ENCODE measurements at regions not wholly inside any gene's neighbourhood (a gene's known extent, or its start where the extent isn't known, plus 50 kb on each side); places are given as distances from the start of the nearest gene placed in this dataset.

DNA sequence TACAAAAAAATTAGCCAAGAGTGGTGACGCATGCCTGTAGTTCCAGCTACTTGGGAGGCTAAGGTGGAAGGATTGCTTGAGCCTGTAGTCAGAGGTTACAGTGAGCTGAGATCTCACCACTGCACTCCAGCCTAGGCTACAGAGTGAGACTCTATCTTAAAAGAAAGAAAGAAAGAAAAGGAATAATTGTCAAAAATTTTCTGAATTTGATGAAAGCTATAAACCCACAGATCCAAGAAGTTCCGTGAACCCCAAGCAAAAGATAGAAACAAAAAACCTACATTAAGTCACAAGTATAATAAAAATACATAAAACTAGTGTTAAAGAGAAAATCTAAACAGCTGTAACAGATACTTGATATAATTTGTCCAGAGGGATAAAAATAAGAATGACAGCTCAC, 60.1 kb upstream of the KMT2C start:
- no peaks in the 10 kb centered on the region for H3K9me3 ChIP-seq (ENCODE audit: control extremely low read depth in 1 of 5, control insufficient read depth in 4 of 5, insufficient read depth in 2 of 5, low read depth in 1 of 5, low read length in 4 of 5)
- no peak overlapping the region for H3K4me3 ChIP-seq (ENCODE audit: control insufficient read depth in 1 of 7, extremely low read depth in 1 of 7, insufficient read depth in 4 of 7, low read depth in 2 of 7, low read length in 6 of 7)
- POLR2A ChIA-PET, result interaction anchor here (0.6 kb wide), 1 partner anchor 12 kb away, joined by 3 read pairs; no protein-coding TSS in a partner anchor
- H3K4me1 ChIP-seq (ENCODE audit: control extremely low read depth in 1 of 4, control insufficient read depth in 4 of 4, insufficient read depth in 4 of 4, low read length in 3 of 4), result no peaks in the 10 kb centered on the region
- H3K36me3 ChIP-seq (ENCODE audit: control insufficient read depth in 4 of 4, insufficient read depth in 4 of 4, low read length in 3 of 4), result no peaks in the 10 kb centered on the region
- no peak overlapping the region for H3K27ac ChIP-seq (ENCODE audit: insufficient read depth in 1 of 2, low read depth in 1 of 2, low read length in 2 of 2, poor library complexity in 1 of 2, severe bottlenecking in 2 of 2)
- DNase-seq, result no peak
- WGBS (ENCODE audit: insufficient coverage), result no CpG with 5 or more reads among the region's 2 CpGs
- H3K27me3 ChIP-seq (replicated peaks in 2 of 5; ENCODE audit: control insufficient read depth in 4 of 5, insufficient read depth in 5 of 5, low read length in 4 of 5), result no peaks in the 10 kb centered on the region
- CTCF ChIA-PET, result interaction anchor here (2.5 kb wide), 1 partner anchor 12 kb away, joined by 10 read pairs; no protein-coding TSS in a partner anchor

DNA sequence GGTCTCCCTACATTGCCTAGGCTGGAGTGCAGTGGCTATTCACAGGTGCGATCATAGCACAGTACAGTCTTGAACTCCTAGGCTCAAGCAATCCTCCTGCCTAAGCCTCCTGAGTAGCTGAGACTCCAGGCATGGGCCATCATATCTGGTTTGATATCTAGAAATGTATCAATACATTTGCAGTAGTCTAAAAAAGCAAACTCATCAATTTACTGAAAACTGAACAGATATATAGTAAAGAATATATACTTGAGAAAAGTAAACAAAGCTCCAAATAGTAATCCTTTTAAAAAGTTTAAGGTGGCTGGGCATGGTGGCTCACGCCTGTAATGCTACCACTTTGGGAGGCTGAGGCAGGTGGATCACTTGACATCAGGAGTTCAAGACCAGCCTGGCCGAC, 57.1 kb upstream of the KMT2C start:
- Histone ChIP-seq H3K9me3 (ENCODE audit: control extremely low read depth in 1 of 5, control insufficient read depth in 4 of 5, insufficient read depth in 2 of 5, low read depth in 1 of 5, low read length in 4 of 5) (no peaks in the 10 kb centered on the region), H3K4me1 (ENCODE audit: control extremely low read depth in 1 of 4, control insufficient read depth in 4 of 4, insufficient read depth in 4 of 4, low read length in 3 of 4) (no peaks in the 10 kb centered on the region), H3K36me3 (ENCODE audit: control insufficient read depth in 4 of 4, insufficient read depth in 4 of 4, low read length in 3 of 4) (no peaks in the 10 kb centered on the region), H3K27me3 (replicated peaks in 2 of 5; ENCODE audit: control insufficient read depth in 4 of 5, insufficient read depth in 5 of 5, low read length in 4 of 5) (no peaks in the 10 kb centered on the region), H3K4me3 (ENCODE audit: control insufficient read depth in 1 of 7, extremely low read depth in 1 of 7, insufficient read depth in 4 of 7, low read depth in 2 of 7, low read length in 6 of 7) (no peak overlapping the region), H3K27ac (ENCODE audit: insufficient read depth in 1 of 2, low read depth in 1 of 2, low read length in 2 of 2, poor library complexity in 1 of 2, severe bottlenecking in 2 of 2) (no peak overlapping the region)
- WGBS (ENCODE audit: insufficient coverage), result 100% methylated on average over 2 of the region's 3 CpGs
- ChIA-PET POLR2A (no interaction called here), CTCF (interaction anchor here (1.3 kb wide), 1 partner anchor 16 kb away, joined by 4 read pairs; no protein-coding TSS in a partner anchor)
- no peak for DNase-seq

- Histone ChIP-seq H3K4me3 (ENCODE audit: control insufficient read depth in 1 of 7, extremely low read depth in 1 of 7, insufficient read depth in 4 of 7, low read depth in 2 of 7, low read length in 6 of 7) (no peak overlapping the region), H3K27ac (ENCODE audit: insufficient read depth in 1 of 2, low read depth in 1 of 2, low read length in 2 of 2, poor library complexity in 1 of 2, severe bottlenecking in 2 of 2) (no peak overlapping the region), H3K4me1 (ENCODE audit: control extremely low read depth in 1 of 4, control insufficient read depth in 4 of 4, insufficient read depth in 4 of 4, low read length in 3 of 4) (peaks cover 0 to 4% (median 0%) of the 10 kb centered on the region in 4 experiments), H3K36me3 (ENCODE audit: control insufficient read depth in 4 of 4, insufficient read depth in 4 of 4, low read length in 3 of 4) (no peaks in the 10 kb centered on the region), H3K27me3 (replicated peaks in 2 of 5; ENCODE audit: control insufficient read depth in 4 of 5, insufficient read depth in 5 of 5, low read length in 4 of 5) (no peaks in the 10 kb centered on the region), H3K9me3 (ENCODE audit: control extremely low read depth in 1 of 5, control insufficient read depth in 4 of 5, insufficient read depth in 2 of 5, low read depth in 1 of 5, low read length in 4 of 5) (no peaks in the 10 kb centered on the region)
- POLR2A ChIA-PET, result no interaction called here
- CTCF ChIA-PET, result no interaction called here
- DNase-seq, result no peak
- 97% methylated on average over 7 of the region's 7 CpGs for WGBS (ENCODE audit: insufficient coverage)
Observed at GRCh38 chr7:152489044-152489443, 53.2 kb upstream of the KMT2C start.

GRCh38 chr7:152486968-152487367, 51.2 kb upstream of the KMT2C start:
- DNase-seq, result no peak
- ChIA-PET CTCF (no interaction called here), POLR2A (no interaction called here)
- Histone ChIP-seq H3K36me3 (ENCODE audit: control insufficient read depth in 4 of 4, insufficient read depth in 4 of 4, low read length in 3 of 4) (no peaks in the 10 kb centered on the region), H3K9me3 (ENCODE audit: control extremely low read depth in 1 of 5, control insufficient read depth in 4 of 5, insufficient read depth in 2 of 5, low read depth in 1 of 5, low read length in 4 of 5) (no peaks in the 10 kb centered on the region), H3K4me3 (ENCODE audit: control insufficient read depth in 1 of 7, extremely low read depth in 1 of 7, insufficient read depth in 4 of 7, low read depth in 2 of 7, low read length in 6 of 7) (no peak overlapping the region), H3K27me3 (replicated peaks in 2 of 5; ENCODE audit: control insufficient read depth in 4 of 5, insufficient read depth in 5 of 5, low read length in 4 of 5) (no peaks in the 10 kb centered on the region), H3K4me1 (ENCODE audit: control extremely low read depth in 1 of 4, control insufficient read depth in 4 of 4, insufficient read depth in 4 of 4, low read length in 3 of 4) (peaks cover 0 to 4% (median 0%) of the 10 kb centered on the region in 4 experiments), H3K27ac (ENCODE audit: insufficient read depth in 1 of 2, low read depth in 1 of 2, low read length in 2 of 2, poor library complexity in 1 of 2, severe bottlenecking in 2 of 2) (no peak overlapping the region)

DNA sequence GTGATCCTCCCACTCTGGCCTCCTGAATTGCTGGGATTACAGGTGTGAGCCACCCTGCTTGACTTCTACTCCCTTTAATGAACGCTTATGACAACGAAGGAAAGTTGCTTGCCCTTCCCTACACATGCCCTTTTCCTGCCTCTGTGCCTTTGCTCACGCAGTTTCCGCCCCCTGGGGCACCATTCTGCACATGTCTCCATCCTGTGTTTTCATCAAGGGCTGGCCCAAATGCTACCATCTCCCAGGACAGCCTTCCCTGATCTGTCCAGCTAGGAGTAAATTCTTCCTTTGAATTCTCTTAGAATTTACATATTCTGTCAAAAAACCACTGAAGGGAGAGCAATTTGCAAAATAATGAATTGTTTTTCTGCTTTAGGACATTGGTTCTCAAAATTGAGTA, 50.0 kb upstream of the KMT2C start:
- H3K27ac ChIP-seq (ENCODE audit: insufficient read depth in 1 of 2, low read depth in 1 of 2, low read length in 2 of 2, poor library complexity in 1 of 2, severe bottlenecking in 2 of 2), result no peak overlapping the region
- WGBS (ENCODE audit: insufficient coverage), result 100% methylated on average over 4 of the region's 4 CpGs
- POLR2A ChIA-PET, result no interaction called here
- no peak for DNase-seq
- CTCF ChIA-PET, result no interaction called here
- H3K4me1 ChIP-seq (ENCODE audit: control extremely low read depth in 1 of 4, control insufficient read depth in 4 of 4, insufficient read depth in 4 of 4, low read length in 3 of 4), result peaks cover 0 to 4% (median 0%) of the 10 kb centered on the region in 4 experiments
- no peak overlapping the region for H3K4me3 ChIP-seq (ENCODE audit: control insufficient read depth in 1 of 7, extremely low read depth in 1 of 7, insufficient read depth in 4 of 7, low read depth in 2 of 7, low read length in 6 of 7)
- no peaks in the 10 kb centered on the region for H3K36me3 ChIP-seq (ENCODE audit: control insufficient read depth in 4 of 4, insufficient read depth in 4 of 4, low read length in 3 of 4)
- no peaks in the 10 kb centered on the region for H3K9me3 ChIP-seq (ENCODE audit: control extremely low read depth in 1 of 5, control insufficient read depth in 4 of 5, insufficient read depth in 2 of 5, low read depth in 1 of 5, low read length in 4 of 5)
- no peaks in the 10 kb centered on the region for H3K27me3 ChIP-seq (replicated peaks in 2 of 5; ENCODE audit: control insufficient read depth in 4 of 5, insufficient read depth in 5 of 5, low read length in 4 of 5)
